PC-3 (cell line): ENCODE measurements at regions not wholly inside any gene's neighbourhood (a gene's known extent, or its start where the extent isn't known, plus 50 kb on each side); places are given as distances from the start of the nearest gene placed in this dataset.
"Not testable (repeated sequence)": the region's sequence is repeated elsewhere in the genome, so short reads cannot be mapped to it uniquely, and the experiment has no call there.

Source experiments
- ATAC-seq: fragments of 200-7000 bp; cut with Tn5 transposase; 2 replicates; pipeline ENCODE4 v1.9.1; 2020; ENCODE audit warnings: mild to moderate bottlenecking, moderate library complexity
- BruUV-seq: library from RNA; stranded (reverse); fragments of 400-500 nt; replicated peaks from 2 replicates; lab custom pipeline; 2021; lab: Mats Ljungman, UMichigan
- CTCF ChIA-PET: fragments of 300-600 bp; sonication (Branson Sonifier 250); formaldehyde crosslinking; loops from one replicate; lab custom pipeline; 2022; ENCODE audit warnings: antibody characterized with exemption; lab: Charles Lee
- POLR2A ChIA-PET: fragments of 300-600 bp; sonication (Branson Sonifier 250); formaldehyde crosslinking; loops from one replicate; lab custom pipeline; 2022; ENCODE audit warnings: antibody characterized with exemption; ENCODE audit not compliant: unreplicated experiment; lab: Charles Lee
- DNase-seq: peaks from one replicate; pipeline ENCODE4 v3.0.0-alpha.2; 2015
- H2AFZ ChIP-seq: fragments of 300-600 bp; sonication (generic); 2 replicates; pipeline ENCODE4 v1.6.0; 2016; ENCODE audit warnings: antibody characterized with exemption, low read length
- H3F3A ChIP-seq: fragments of 300-600 bp; sonication (generic); one replicate; pipeline ENCODE4 v1.6.0; 2017; ENCODE audit warnings: antibody characterized with exemption, low read length, control low read depth, mild to moderate bottlenecking; ENCODE audit not compliant: unreplicated experiment
- H3K27ac ChIP-seq: fragments of 300-600 bp; sonication (generic); 2 replicates; pipeline ENCODE4 v1.5.1; 2016; ENCODE audit warnings: mild to moderate bottlenecking, low read length
- H3K27me3 ChIP-seq: fragments of 300-600 bp; sonication (generic); 2 replicates; pipeline ENCODE4 v1.6.1; 2016; ENCODE audit warnings: low read length, mixed read lengths
- H3K36me3 ChIP-seq: fragments of 300-600 bp; sonication (generic); 2 replicates; pipeline ENCODE4 v1.6.1; 2016; ENCODE audit warnings: low read depth, mixed run types, low read length, mixed read lengths
- H3K4me1 ChIP-seq: fragments of 300-600 bp; sonication (generic); 2 replicates; pipeline ENCODE4 v1.5.1; 2016; ENCODE audit warnings: low read length; ENCODE audit not compliant: insufficient read depth
- H3K4me2 ChIP-seq: fragments of 300-600 bp; sonication (generic); 2 replicates; pipeline ENCODE4 v1.6.0; 2016; ENCODE audit warnings: low read length
- H3K4me3 ChIP-seq: fragments of 300-600 bp; sonication (generic); 2 replicates; pipeline ENCODE4 v1.5.1; 2016; ENCODE audit warnings: mild to moderate bottlenecking, low read length, mixed read lengths
- H3K79me2 ChIP-seq: fragments of 300-600 bp; sonication (generic); 2 replicates; pipeline ENCODE4 v1.6.1; 2017; ENCODE audit warnings: low read length, mixed read lengths
- H3K9ac ChIP-seq: fragments of 300-600 bp; sonication (generic); 2 replicates; pipeline ENCODE4 v1.6.0; 2016; ENCODE audit warnings: mild to moderate bottlenecking, low read length
- H3K9me2 ChIP-seq: fragments of 300-600 bp; sonication (generic); replicated peaks from 2 replicates; pipeline ENCODE4 v1.6.1; 2016; ENCODE audit warnings: mixed run types, low read length, mixed read lengths
- H3K9me3 ChIP-seq: fragments of 300-600 bp; sonication (generic); 2 replicates; pipeline ENCODE4 v1.6.1; 2016; ENCODE audit warnings: low read length, mixed read lengths
- H4K20me1 ChIP-seq: fragments of 300-600 bp; sonication (generic); 2 replicates; pipeline ENCODE4 v1.6.1; 2016; ENCODE audit warnings: low read length, mixed read lengths
- CTCF ChIP-seq: fragments of 300-600 bp; sonication (generic); conservative IDR thresholded peaks from 2 replicates; pipeline ENCODE4 v1.5.1; 2017; ENCODE audit warnings: antibody characterized with exemption, low read depth, mild to moderate bottlenecking, low read length
- EZH2 ChIP-seq: fragments of 300-600 bp; sonication (generic); IDR thresholded peaks from one replicate; pipeline ENCODE4 v1.6.1; 2017; ENCODE audit warnings: antibody characterized with exemption, mild to moderate bottlenecking, low read length; ENCODE audit not compliant: unreplicated experiment
- EZH2phosphoT487 ChIP-seq: fragments of 300-600 bp; sonication (generic); IDR thresholded peaks from 2 replicates; pipeline ENCODE4 v1.6.1; 2018; ENCODE audit warnings: mild to moderate bottlenecking, antibody characterized with exemption, low read length, borderline replicate concordance
- intact Hi-C: fragments of 100-400 bp; cut with micrococcal nuclease; formaldehyde crosslinking; loops from 2 replicates; pipeline ENCODE4 v1.9.0; 2023

- BruUV-seq: no TSS peak
- ChIA-PET POLR2A (interaction anchor here (0.6 kb wide), 1 partner anchor 235 kb away, joined by 6 read pairs; no protein-coding TSS in a partner anchor), CTCF (no interaction called here)
- peaks cover 32% of the 10 kb centered on the region for H3K27me3 ChIP-seq
- DNase-seq (no peak), ATAC-seq (no peak)
- no peaks in the 10 kb centered on the region for H3F3A ChIP-seq
- no peak overlapping the region for H3K27ac ChIP-seq
- H3K36me3 ChIP-seq: no peaks in the 10 kb centered on the region
- no peaks in the 10 kb centered on the region for H3K4me1 ChIP-seq
- no peak overlapping the region for H3K4me3 ChIP-seq
- no peaks in the 10 kb centered on the region for H3K9me2 ChIP-seq
- H3K79me2 ChIP-seq: no peaks in the 10 kb centered on the region
- intact Hi-C loops: no loop called here
- no peak overlapping the region for H3K9ac ChIP-seq
- H2AFZ ChIP-seq: no peak overlapping the region
- H3K9me3 ChIP-seq: no peaks in the 10 kb centered on the region
- no peaks in the 10 kb centered on the region for H4K20me1 ChIP-seq
- H3K4me2 ChIP-seq: no peak overlapping the region
- TF ChIP-seq CTCF (no peak), EZH2 (no peak), EZH2phosphoT487 (no peak)
Measured at GRCh38 chr9:26500471-26500870, 392.1 kb downstream of the CAAP1 start.

- H4K20me1 ChIP-seq, H3K79me2 ChIP-seq, ATAC-seq, H3K4me3 ChIP-seq, H3K4me1 ChIP-seq, H3K27me3 ChIP-seq, CTCF ChIA-PET, intact Hi-C loops, H3F3A ChIP-seq, H3K27ac ChIP-seq, H2AFZ ChIP-seq, H3K9ac ChIP-seq, H3K36me3 ChIP-seq, BruUV-seq, POLR2A ChIA-PET, H3K9me2 ChIP-seq, DNase-seq, H3K9me3 ChIP-seq, H3K4me2 ChIP-seq: not testable (repeated sequence)
Measured at GRCh38 chr9:26492608-26493521, 399.7 kb downstream of the CAAP1 start.

GRCh38 chr9:26491922-26492607 lies 400.5 kb downstream of the CAAP1 start:
- POLR2A ChIA-PET, H3K27ac ChIP-seq, H3K9ac ChIP-seq, H3K4me3 ChIP-seq, H3F3A ChIP-seq, H3K27me3 ChIP-seq, H3K4me2 ChIP-seq, H3K9me2 ChIP-seq, ATAC-seq, H2AFZ ChIP-seq, BruUV-seq, intact Hi-C loops, H3K36me3 ChIP-seq, DNase-seq, H3K79me2 ChIP-seq, CTCF ChIA-PET, H3K4me1 ChIP-seq, H3K9me3 ChIP-seq, H4K20me1 ChIP-seq: not testable (repeated sequence)
